Mesothelial cell of epicardium (in vitro differentiated cells): ENCODE measurements at regions not wholly inside any gene's neighbourhood (a gene's known extent, or its start where the extent isn't known, plus 50 kb on each side); places are given as distances from the start of the nearest gene placed in this dataset.
"Not testable (repeated sequence)": the region's sequence is repeated elsewhere in the genome, so short reads cannot be mapped to it uniquely, and the experiment has no call there.

Experiments used
- DNase-seq, 2 experiments: peaks; one replicate each; pipeline ENCODE4 v3.0.0; 2021; ENCODE audit warnings: low spot score in 2 of 2; ENCODE audit not compliant: unreplicated experiment in 2 of 2
- H3K27ac Mint-ChIP-seq: 2 replicates; pipeline ENCODE4 v1.8.0; 2021; ENCODE audit warnings: mixed read lengths
- H3K27me3 Mint-ChIP-seq: 2 replicates; pipeline ENCODE4 v1.8.0; 2021; ENCODE audit warnings: low read depth, mixed read lengths
- H3K36me3 Mint-ChIP-seq: 2 replicates; pipeline ENCODE4 v1.8.0; 2021; ENCODE audit warnings: mixed read lengths
- H3K4me1 Mint-ChIP-seq: 2 replicates; pipeline ENCODE4 v1.8.0; 2021; ENCODE audit warnings: mixed read lengths
- H3K4me3 Mint-ChIP-seq: 2 replicates; pipeline ENCODE4 v1.8.0; 2021; ENCODE audit warnings: mild to moderate bottlenecking, moderate library complexity, mixed read lengths
- H3K9me3 Mint-ChIP-seq: 2 replicates; pipeline ENCODE4 v1.8.0; 2021; ENCODE audit warnings: mixed read lengths
- CTCF ChIP-seq: fragments of 200-600 bp; sonication (generic); IDR thresholded peaks from one replicate; pipeline ENCODE4 v1.5.0; 2021; ENCODE audit warnings: antibody characterized with exemption; ENCODE audit not compliant: unreplicated experiment

GRCh38 chr1:4179914-4180735 lies 280.1 kb upstream of the C1orf174 start:
- DNase-seq: no peak
- Mint-ChIP-seq H3K36me3 (no peaks in the 10 kb centered on the region), H3K27me3 (peaks cover 3% of the 10 kb centered on the region), H3K4me1 (no peaks in the 10 kb centered on the region), H3K9me3 (no peaks in the 10 kb centered on the region), H3K27ac (no peak overlapping the region), H3K4me3 (no peak overlapping the region)
- no peak for TF ChIP-seq CTCF

GRCh38 chr1:4186486-4186885 lies 286.4 kb upstream of the C1orf174 start:
- not testable (repeated sequence) for H3K4me3 Mint-ChIP-seq, DNase-seq, H3K4me1 Mint-ChIP-seq, H3K27me3 Mint-ChIP-seq, H3K27ac Mint-ChIP-seq, H3K36me3 Mint-ChIP-seq
- peaks cover 21% of the 10 kb centered on the region for H3K9me3 Mint-ChIP-seq

DNA sequence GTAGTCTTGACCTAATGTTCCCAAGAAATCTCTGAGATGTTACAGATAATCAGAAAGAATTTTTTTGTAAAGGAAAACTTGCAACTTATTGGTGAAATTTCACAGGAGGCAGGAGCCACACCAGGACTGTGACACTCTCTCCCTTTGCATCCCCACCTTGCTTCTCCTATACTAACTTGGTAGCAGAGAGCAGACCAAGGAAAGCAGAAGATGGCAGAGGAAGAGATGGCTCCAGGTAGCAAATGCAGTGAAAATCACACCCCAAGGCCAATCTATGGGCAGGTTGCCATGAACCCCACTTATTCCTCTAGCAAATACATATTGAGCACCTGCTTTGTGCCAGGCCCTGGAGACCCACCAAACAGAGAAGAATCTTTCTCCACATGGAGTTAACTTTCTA lies 303.4 kb upstream of the C1orf174 start:
- H3K9me3 Mint-ChIP-seq: peaks cover 62% of the 10 kb centered on the region
- no peak overlapping the region for H3K4me3 Mint-ChIP-seq
- no peak overlapping the region for H3K27ac Mint-ChIP-seq
- peaks cover 2% of the 10 kb centered on the region for H3K27me3 Mint-ChIP-seq
- no peaks in the 10 kb centered on the region for H3K36me3 Mint-ChIP-seq
- H3K4me1 Mint-ChIP-seq: no peaks in the 10 kb centered on the region
- no peak for DNase-seq
- TF ChIP-seq CTCF: no peak

DNA sequence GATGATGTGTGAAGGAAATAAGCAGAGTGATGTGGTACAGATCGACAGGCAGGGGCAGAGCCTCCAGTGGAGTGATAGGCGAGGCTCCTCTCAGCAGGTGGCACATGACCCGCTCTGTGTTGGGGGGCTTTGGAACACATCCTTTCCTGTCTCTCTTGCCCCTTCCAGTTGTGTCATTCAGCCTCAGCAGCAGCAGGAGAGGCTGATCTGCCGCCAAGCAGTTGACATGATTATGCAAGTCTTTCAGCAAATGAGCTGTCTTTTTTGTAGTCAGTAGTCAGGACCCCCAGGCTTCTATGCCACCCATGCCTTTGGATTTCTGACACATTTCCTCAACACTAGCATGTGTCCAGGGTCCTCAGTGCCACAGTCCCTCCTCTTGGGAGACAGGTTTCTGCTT lies 307.1 kb upstream of the C1orf174 start:
- DNase-seq: no peak
- TF ChIP-seq CTCF: no peak
- H3K4me1 Mint-ChIP-seq: no peaks in the 10 kb centered on the region
- H3K27me3 Mint-ChIP-seq: peaks cover 1% of the 10 kb centered on the region
- H3K27ac Mint-ChIP-seq: no peak overlapping the region
- H3K36me3 Mint-ChIP-seq: no peaks in the 10 kb centered on the region
- H3K9me3 Mint-ChIP-seq: peaks cover 44% of the 10 kb centered on the region
- H3K4me3 Mint-ChIP-seq: no peak overlapping the region

GRCh38 chr1:4207842-4208692 lies 308.0 kb upstream of the C1orf174 start:
- H3K36me3 Mint-ChIP-seq: no peaks in the 10 kb centered on the region
- no peak for TF ChIP-seq CTCF
- H3K27ac Mint-ChIP-seq: no peak overlapping the region
- no peak overlapping the region for H3K4me3 Mint-ChIP-seq
- DNase-seq: no peak
- peaks cover 37% of the 10 kb centered on the region for H3K9me3 Mint-ChIP-seq
- H3K27me3 Mint-ChIP-seq: peaks cover 2% of the 10 kb centered on the region
- H3K4me1 Mint-ChIP-seq: no peaks in the 10 kb centered on the region

- Mint-ChIP-seq H3K36me3 (no peaks in the 10 kb centered on the region), H3K27me3 (peaks cover 6% of the 10 kb centered on the region), H3K4me1 (no peaks in the 10 kb centered on the region), H3K27ac (no peak overlapping the region), H3K9me3 (peaks cover 18% of the 10 kb centered on the region), H3K4me3 (no peak overlapping the region)
- DNase-seq: no peak
- no peak for TF ChIP-seq CTCF
These were observed 310.0 kb upstream of the C1orf174 start for GRCh38 chr1:4210043-4210442.
